Erythroblast (primary cell): ENCODE measurements at regions not wholly inside any gene's neighbourhood (a gene's known extent, or its start where the extent isn't known, plus 50 kb on each side); places are given as distances from the start of the nearest gene placed in this dataset.

Experiments
- GATA1 ChIP-seq: IDR thresholded peaks from 2 replicates; pipeline ENCODE4 v1.6.1; 2011; ENCODE audit warnings: low read depth, mild to moderate bottlenecking, control low read depth, low read length, moderate library complexity
- POLR2A ChIP-seq: IDR thresholded peaks from 2 replicates; pipeline ENCODE4 v1.6.1; 2011; ENCODE audit warnings: mild to moderate bottlenecking, low read length

- TF ChIP-seq POLR2A (no peak), GATA1 (no peak)
Measured at GRCh38 chr10:107565014-107565413, 400.5 kb upstream of the SORCS1 start.
